SIG-M5 (cell line): ENCODE measurements at regions not wholly inside any gene's neighbourhood (a gene's known extent, or its start where the extent isn't known, plus 50 kb on each side); places are given as distances from the start of the nearest gene placed in this dataset.
"Not testable (repeated sequence)": the region's sequence is repeated elsewhere in the genome, so short reads cannot be mapped to it uniquely, and the experiment has no call there.

ENCODE experiments used
- DNase-seq: peaks from one replicate; lab custom pipeline; 2025; lab: John Stamatoyannopoulos, UW

DNA sequence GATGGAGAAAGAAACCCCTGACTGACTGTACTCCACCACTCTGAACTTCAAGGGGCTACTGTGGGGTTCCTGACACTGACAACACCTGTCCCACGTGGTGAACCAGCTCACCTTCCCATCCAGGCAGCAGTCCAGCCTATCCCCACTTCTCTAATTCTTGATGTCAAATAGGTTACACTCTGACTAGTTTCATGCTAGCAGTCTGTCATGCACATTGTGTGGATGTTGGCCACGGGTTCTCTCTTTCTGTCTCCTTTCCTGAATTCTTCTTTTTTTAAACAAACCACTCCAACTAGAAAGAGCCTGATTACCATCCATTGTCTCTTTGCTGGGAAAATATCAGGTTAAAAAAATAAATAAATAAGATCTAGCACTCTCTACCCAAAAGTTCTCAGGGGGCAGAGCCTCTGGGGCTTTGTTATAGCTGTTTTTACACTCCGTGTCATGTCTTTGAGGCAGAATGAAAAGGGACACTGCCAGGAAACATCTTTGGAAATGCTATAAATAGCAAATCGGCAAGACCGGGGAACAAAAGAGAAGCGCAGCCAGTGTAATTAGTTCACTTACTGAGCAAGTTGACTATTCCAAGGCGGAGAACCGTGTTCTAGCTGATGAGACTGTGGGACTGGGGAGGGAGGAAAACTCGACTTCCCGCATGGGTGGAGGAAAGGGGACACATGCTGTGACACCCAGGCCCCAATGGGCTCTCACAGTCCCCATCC lies 356.1 kb downstream of the OMA1 start:
- no peak for DNase-seq

DNA sequence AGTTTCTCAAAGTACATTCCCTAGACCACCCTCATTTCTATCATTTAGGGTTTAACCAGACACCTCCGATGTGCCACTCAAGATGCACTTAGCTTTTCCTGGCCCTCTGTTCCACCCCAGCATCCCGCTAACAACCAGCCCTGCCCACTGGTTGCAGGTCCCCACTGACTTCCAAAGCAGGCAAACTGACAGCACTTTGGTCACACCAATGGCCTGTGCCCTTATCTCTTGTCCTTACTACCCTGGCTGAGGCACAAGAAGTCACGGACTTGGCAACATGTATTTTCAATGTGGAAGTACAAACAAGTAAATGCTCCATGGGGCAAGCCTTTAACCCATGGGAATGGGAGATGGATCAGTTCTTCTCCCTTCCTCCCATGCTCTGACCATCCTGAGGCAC lies 357.1 kb downstream of the OMA1 start:
- DNase-seq: no peak

DNA sequence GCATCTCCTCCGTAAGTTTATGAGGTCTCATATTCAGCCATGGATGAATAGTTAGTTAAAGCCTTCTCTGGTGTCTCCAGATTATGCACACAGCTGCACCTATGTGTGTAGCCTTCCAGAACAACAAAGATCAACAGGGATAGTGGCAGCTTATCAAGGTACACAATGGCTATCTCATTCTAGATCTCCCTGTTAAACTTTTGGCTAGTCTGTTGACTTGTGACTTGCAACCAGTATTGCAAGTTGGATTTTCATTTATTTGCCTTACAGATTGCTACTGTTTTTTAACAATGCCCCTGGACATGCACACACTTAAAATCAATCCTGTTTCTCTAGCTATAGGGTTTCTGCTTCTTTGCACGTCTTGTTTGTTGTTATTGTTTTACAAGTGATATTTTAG lies 363.2 kb downstream of the OMA1 start:
- DNase-seq: no peak

DNA sequence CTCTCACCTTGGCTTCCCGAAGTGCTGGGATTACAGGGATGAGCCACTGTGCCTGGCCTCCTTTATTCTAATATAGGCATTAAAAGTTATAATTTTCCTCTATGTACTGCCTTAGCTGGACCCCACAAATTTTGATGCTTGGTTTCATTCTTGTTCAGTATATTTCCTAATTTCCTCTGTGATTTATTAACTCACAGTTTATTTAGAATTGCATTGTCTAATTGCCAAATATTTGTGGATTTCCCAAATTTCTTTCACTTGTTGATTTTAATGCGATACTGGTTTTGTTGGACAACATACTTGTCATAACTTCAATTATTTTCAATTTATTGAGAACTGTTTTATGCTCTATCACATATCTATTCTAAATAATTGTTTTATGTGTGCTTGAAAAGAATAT lies 366.0 kb downstream of the OMA1 start:
- DNase-seq: no peak

DNA sequence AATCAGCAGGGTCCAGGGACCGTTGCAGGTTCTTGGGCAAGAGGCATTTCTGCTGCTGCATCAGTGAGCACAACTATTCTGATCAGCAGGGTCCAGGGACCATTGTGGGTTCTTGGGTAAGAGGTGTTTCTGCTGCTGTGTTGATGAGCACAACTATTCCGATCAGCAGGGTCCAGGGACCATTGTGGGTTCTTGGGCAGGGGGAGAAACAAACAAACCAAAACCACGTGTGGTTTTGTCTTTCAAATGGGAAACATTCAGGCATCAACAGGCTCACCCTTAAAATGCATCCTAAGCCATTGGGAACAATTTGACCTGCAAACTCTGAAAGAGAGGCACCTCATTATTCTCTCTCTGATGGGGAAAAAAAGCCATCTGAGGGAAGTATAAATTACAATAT lies 377.4 kb downstream of the OMA1 start:
- DNase-seq: not testable (repeated sequence)

DNA sequence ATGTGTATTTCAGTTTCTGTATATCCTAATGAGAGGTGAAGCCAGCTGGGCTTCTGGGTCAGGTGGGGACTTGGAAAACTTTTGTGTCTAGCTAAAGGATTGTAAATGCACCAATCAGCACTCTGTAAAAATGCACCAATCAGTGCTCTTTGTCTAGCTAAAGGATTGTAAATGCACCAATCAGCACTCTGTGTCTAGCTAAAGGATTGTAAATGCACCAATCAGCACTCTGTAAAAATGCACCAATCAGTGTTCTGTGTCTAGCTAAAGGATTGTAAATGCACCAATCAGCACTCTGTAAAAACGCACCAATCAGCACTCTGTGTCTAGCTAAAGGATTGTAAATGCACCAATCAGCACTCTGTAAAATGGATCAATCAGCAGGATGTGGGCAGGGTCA lies 379.4 kb downstream of the OMA1 start:
- not testable (repeated sequence) for DNase-seq

DNA sequence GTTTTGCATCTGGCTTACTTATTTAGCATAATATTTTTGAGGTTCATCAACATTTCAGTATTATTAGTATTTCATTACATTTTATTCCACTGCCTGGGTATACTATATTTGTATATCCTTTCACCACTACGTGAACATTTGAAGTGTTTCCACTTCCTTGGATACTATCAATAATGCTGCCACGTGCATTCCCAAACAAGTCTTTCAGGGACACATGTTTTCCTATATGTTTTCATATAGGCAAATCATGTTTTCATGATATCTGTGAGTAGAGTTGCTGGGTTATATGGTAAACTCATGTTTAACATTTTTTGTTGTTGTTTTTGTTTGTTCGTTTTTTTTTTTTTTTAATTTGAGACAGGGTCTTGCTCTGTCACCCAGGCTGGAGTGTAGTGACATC lies 380.1 kb downstream of the OMA1 start:
- no peak for DNase-seq

DNA sequence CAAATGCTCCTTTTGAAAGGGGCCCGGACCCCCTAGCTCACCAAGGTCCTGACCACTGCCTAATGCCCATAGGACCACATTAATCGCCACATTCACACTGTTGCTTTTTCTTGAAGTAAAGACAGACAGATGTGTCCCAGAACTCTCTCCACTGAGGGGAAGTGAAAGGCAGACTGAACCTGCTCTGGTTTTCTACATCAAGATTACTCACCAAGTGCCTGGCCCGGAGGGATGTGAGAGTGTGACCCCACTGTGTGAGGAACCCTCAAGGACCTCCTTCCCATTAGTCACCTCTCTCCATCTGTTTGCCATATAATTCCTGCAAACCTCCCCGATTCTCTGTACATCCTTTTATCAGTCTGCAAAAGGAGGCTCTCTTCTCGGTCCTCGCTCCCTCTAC lies 381.5 kb downstream of the OMA1 start:
- DNase-seq: no peak

DNA sequence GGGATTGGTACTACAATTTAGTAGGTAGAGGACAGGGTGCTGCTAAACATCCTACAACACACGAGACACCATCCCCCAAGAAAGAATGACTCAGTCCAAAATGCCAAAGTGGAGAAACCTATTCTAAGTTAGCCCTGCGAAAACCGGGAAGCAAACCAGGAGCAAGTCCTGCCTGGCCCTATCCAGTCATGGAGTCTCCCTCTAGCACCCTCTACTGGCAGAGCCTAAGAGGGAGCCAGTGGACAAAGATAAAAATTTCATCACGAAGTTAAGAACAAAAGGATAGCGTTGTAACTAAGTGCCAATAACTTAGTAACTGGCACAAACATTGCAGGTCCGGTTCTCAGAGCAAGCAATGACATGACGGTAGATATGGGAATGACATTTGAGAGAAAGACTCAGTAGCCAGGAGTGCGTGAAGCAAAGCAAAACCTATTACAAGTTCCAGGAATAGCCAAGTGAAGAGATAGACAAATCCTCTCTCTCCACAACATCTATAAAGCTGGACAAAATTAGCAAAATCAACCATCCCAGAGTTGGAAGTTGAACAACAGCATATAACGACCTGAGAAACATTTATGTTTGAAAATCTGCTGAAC lies 383.5 kb downstream of the OMA1 start:
- no peak for DNase-seq

DNA sequence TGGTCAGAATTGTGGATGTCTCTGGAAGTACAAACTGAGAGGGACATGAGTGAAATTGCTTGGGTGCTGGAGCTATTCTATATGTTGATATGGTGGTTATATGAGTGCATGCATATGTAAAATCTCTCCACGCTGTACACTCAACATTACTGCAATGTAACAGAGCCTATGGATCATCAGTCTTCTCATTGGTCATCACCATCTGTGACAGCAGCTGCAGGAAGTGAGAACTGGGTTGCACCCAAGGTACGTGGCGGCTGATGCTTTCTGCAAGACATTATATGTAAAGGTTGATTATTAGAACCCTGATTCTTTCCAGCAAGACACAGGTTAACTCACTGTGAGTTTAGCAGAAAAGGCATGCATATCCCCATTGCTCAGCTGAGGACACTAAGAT lies 387.1 kb downstream of the OMA1 start:
- DNase-seq: no peak

DNA sequence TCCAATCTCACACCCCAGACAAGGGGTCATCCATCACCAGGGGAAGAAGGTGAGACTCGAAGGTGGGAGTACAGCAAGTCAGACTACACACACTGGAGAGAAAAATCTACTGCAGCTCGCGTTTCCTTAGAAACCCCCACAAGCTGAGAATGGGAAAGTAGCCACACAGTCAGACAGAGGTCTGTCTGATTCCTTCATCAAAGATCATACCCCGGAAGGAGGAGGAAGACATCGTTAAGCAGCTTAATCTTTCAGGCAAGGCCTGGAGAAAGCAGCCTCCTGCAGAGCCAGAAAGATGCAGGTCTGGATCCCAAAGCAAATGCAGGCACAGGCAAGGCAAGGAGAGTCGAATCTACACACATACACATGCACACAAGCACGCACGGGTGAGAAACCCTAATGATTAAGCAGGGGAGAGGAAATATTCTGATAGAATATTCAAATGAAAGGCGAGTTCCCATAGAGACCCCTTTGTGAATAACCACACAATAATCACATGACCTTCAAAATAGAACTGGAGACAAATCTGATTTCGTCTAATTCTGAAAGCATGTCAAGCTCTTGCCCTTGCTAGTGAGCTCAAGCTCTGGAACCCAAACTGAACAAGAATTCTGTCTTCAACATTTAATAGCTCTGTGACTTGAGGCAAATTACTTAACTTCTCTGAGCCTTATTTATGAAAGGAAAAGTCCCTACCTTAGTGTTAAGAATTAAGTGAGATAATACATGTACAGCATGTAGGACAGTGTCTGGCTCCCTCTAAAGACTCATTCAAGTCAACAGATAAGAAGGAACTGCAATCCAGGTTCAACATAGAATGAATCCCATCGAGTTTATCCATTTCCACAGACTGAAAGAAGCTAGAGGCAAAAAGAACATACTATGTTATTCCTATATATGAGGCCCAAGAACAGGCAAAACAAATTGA lies 387.8 kb downstream of the OMA1 start:
- no peak for DNase-seq

DNA sequence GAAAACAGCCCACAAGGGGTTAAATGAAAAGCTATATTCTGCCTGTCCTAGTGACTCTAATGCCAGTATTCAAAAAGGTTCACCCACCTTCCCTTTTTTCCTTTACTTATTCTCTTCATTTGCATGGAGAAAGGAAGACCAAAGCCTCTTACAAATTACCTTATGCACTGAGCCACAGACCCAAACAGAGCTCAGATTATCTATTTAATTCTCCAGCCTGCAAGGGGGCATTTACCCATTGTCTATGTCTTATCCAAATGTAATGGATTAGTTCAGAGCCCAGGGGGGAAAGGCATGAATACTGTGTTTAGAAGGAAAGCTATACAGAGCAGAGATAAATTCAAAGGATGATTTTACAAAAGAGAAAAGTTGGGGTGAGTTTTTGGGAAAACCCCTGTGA lies 388.5 kb downstream of the OMA1 start:
- no peak for DNase-seq

DNA sequence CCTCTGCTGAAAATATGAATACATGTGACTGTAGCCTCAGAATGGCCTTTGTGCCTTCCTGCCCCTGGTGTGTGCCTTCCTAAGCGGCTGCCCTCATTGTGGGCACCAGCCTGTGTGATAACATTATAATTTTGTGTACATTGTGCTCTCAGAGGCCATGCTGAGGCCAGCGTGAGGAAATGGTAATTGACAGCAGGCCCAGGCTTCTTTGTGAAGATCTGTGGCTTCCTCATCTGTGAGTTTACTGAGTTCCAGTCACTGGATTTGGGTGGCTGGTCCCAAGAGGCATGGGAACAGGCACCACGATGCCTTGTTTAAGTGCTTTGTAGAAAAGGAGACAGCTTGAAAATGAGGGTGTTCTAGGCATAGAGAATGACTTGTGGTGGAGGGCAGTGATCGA lies 389.3 kb downstream of the OMA1 start:
- DNase-seq: no peak

DNA sequence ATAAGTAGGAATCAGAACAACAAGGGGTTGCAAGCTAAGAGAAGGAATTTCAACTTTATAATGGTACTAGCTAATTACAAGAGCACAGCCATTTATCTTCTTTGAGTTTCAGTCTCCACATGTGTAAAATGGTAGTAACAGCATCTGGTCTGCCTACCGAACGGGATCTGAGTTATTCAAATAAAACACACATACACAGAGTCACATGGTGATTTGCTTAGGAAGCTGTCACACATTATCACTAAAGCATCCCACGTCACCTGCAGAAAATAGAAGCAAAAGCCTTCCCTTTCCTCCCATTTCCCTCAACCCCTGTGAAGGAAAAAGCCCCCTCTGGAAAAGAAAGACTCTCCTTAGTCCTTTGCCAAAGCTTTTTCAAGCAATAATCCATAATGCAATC lies 389.7 kb downstream of the OMA1 start:
- DNase-seq: no peak

DNA sequence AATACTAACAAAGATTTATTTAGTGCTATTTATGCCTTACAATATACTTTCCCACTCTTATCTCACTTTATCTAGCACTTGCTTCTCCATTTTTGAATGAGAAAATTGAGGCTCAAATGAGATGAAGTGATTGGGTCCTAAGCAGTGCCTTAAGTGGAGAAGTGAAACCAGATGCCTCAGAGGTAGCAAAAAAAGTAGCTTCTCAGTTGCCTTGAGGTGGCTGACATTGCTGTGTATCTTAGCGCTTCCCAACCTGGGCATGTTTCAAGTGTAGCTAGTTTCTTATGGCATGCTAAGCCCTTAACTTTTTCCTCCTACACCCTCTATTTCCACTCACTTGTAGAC lies 390.4 kb downstream of the OMA1 start:
- no peak for DNase-seq

DNA sequence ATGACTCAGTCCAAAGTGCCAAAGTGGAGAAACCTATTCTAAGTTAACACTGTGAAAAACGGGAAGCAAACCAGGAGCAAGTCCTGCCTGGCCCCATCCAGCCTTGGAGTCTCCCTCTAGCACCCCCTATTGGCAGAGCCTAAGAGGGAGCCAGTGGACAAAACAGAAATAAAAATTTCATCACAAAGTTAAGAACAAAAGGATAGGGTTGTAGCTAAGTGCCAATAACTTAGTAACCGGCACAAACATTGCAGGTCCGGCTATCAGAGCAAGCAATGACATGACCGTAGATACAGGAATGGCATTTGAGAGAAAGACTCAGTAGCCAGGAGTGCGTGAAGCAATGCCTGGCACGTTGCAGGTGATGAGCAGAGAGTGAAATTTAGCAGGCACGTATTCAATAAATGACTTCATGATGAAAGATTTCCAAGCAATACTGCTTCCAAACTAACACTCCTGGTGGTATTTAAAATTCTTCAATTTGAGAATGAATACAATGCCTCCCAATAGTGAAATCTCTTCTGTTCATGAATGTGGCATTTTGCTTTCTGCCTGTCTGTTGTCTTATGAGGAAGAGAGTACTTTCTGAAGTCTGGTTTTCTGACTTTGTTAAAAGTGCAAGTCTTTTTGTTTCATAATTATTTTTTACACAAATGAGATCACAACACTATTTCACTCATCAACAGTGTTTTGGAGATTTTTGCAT lies 391.0 kb downstream of the OMA1 start:
- DNase-seq: no peak

DNA sequence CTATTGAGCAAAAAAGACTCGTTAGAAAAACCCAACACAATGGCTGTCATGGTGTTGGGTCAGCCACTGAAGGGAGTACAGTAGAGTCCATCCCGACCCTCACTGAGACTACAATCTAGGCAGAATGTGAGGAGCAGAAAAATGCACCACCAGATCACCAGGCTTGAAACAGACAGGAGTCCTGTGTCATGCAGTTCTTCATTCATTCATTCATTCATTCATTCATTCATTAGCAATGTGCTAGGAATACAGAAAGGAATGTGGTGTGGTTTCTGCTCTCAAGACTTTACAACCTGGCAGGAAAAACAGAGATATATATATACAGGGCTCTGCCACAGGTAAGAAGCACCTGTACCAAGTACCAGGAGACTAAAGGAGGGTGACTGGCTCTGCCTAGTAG lies 392.3 kb downstream of the OMA1 start:
- DNase-seq: no peak

DNA sequence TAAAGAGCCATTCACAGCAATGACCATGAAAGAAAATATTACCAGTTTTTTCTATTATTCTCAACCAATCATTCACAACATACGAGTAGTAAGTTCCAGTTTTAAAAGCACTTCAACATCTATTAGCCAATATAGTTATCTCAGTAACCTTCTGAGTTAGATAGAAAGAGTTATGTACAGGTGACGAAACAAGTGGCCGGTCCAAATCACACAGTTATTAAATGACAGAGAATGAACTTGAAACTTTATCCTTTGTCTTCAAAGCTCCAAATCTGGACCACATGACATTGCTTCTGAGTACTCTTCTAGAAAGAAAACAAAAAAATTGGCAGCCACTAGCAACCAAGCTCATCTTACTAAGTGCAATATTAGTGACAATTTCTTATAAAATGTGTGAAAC lies 393.8 kb downstream of the OMA1 start:
- DNase-seq: no peak

DNA sequence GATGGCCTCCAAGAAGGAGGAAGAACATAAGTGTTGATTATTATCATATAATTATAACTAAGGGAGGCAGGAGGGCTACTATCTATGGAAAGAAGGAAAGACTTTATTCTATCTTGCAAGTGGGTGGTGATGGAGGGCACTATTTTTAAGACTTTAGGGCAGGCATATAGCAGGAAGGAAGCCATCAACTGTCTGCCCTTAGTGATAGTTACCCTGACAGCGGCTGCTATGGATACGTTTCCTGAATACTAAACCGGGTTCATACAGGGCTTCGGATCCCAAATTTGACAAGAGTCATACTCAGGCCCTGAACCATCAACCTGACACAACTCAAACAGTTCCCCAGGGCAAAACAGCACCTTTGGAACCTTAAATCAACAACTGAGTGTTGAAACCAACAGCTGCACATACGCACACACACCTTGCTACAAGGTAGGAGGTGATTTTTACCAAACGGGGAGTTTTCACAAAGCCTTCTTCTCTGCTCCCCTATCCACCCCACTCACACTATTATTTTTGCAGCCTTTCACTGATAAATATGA lies 397.2 kb downstream of the OMA1 start:
- DNase-seq: no peak

DNA sequence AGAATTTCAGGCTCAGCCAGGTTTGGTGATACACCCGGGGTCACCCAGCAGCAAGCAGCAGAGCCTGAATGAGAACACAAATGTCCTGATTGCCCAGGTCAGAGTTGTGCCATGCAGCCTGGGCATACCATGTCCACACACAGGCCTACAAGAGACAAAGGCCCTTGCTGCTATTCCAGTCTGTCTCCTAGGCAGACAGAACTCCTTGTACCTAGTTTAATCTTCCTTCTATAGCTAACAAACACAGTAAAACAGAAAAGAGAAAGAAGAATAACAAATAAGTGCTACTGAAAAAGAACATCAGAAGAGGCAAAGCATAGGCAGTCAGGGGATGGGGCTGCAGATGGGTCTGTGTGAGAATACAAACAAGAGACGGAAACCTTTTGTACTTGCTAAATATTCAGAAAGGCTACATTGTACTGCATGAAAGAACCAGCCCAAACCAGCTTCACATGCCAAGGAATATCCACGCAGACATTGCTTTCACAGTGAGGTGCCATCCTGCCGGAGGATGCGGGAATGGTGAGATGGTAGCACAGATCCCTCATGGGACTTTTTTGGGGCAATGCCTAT lies 401.7 kb downstream of the OMA1 start:
- no peak for DNase-seq

DNA sequence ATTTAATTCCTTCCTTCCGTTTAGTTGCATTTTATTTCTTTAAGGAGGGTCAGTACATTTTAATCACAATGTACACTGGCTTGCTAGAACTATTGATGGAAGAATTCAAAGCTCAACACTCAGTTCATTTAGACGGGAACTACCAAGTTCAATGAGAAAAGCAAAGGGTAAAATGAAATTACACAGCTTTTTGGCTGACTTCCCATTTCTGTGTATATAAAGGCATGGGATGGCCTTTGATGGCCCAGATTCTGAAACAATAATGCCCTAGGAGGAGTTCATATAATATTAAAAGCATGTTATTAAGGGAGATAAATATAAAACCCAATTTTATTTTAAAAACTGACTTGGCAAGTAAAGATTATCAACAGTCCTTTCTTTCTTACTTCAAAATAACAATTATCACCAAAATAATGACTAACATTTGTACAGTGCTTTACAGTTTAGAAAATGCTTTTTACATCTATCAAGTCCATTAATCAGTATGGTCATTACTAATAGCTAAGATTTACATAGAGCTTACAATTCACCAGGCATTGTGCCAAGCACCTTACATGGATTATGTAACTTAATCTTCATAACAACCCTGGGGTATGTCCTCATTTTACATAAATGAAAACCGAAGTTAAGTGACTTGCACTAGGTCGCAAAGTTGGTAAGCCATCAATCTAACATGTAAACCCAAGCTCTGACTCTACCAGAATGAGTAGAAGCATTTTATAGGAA lies 402.4 kb downstream of the OMA1 start:
- DNase-seq: no peak
